ENCODE measurements at regions not wholly inside any gene's neighbourhood (a gene's known extent, or its start where the extent isn't known, plus 50 kb on each side); places are given as distances from the start of the nearest gene placed in this dataset.

- CTCF ChIA-PET: no interaction called here
- no peak for TF ChIP-seq GABPB1 (CRISPR knock-in tag; IDR thresholded peaks at IDR 0.05)
- TF ChIP-seq SMAD3 (CRISPR knock-in tag; IDR thresholded peaks at IDR 0.05; ENCODE audit: borderline replicate concordance): no peak
- no peak for TF ChIP-seq MXD4 (CRISPR knock-in tag; IDR thresholded peaks at IDR 0.05; ENCODE audit: borderline replicate concordance)
- TF ChIP-seq ZNF396 (CRISPR knock-in tag; IDR thresholded peaks at IDR 0.05; ENCODE audit: borderline replicate concordance): no peak
- no peak for TF ChIP-seq ZNF423 (CRISPR knock-in tag; IDR thresholded peaks at IDR 0.05)
- TF ChIP-seq ATF2 (CRISPR knock-in tag; IDR thresholded peaks at IDR 0.05; ENCODE audit: borderline replicate concordance, low read depth): no peak
- no peak for TF ChIP-seq ATF6 (CRISPR knock-in tag; IDR thresholded peaks at IDR 0.05)
- no peak for TF ChIP-seq IRF1 (CRISPR knock-in tag; IDR thresholded peaks at IDR 0.05)
- TF ChIP-seq ZNF317 (CRISPR knock-in tag; IDR thresholded peaks at IDR 0.05; ENCODE audit: borderline replicate concordance, low read depth): no peak
- no peak for TF ChIP-seq AFF4 (CRISPR knock-in tag; IDR thresholded peaks at IDR 0.05; ENCODE audit: borderline replicate concordance)
- no peak for TF ChIP-seq E2F4 (CRISPR knock-in tag; IDR thresholded peaks at IDR 0.05; ENCODE audit: borderline replicate concordance, low read depth)
- no peak for TF ChIP-seq MYBL2 (CRISPR knock-in tag; IDR thresholded peaks at IDR 0.05)
- TF ChIP-seq RELA (CRISPR knock-in tag; IDR thresholded peaks at IDR 0.05; ENCODE audit: borderline replicate concordance): no peak
- TF ChIP-seq ESRRA (CRISPR knock-in tag; IDR thresholded peaks at IDR 0.05; ENCODE audit: borderline replicate concordance): no peak
- no peak for TF ChIP-seq ZNF281 (CRISPR knock-in tag; IDR thresholded peaks at IDR 0.05)
- no peak for TF ChIP-seq ZMAT4 (CRISPR knock-in tag; IDR thresholded peaks at IDR 0.05)
- no peak for TF ChIP-seq TP53 (CRISPR knock-in tag; IDR thresholded peaks at IDR 0.05)
- TF ChIP-seq TEAD4 (CRISPR knock-in tag; IDR thresholded peaks at IDR 0.05): no peak
- TF ChIP-seq ETV6 (CRISPR knock-in tag; IDR thresholded peaks at IDR 0.05): no peak
- DNase-seq (ENCODE audit: low spot score): no peak
- H3K9me3 Mint-ChIP-seq: no peaks in the 10 kb centered on the region
- no peak for ATAC-seq
- no peaks in the 10 kb centered on the region for H3K36me3 Mint-ChIP-seq
- POLR2A ChIA-PET: no interaction called here
- H3K4me1 Mint-ChIP-seq: peaks cover 9% of the 10 kb centered on the region
- no peak overlapping the region for H3K4me3 Mint-ChIP-seq
- H3K27me3 Mint-ChIP-seq (ENCODE audit: low read depth): no peaks in the 10 kb centered on the region; the same call in 1 of the 2 replicates
- no peak overlapping the region for H3K27ac Mint-ChIP-seq
Measured at GRCh38 chr1:14067036-14067435, 367.0 kb downstream of the PRDM2 start.
